ENCODE measurements at regions not wholly inside any gene's neighbourhood (a gene's known extent, or its start where the extent isn't known, plus 50 kb on each side); places are given as distances from the start of the nearest gene placed in this dataset.

- TF ChIP-seq GATAD2B (conservative IDR thresholded peaks at IDR 0.05; ENCODE audit: low read depth) (no peak), BACH1 (IDR thresholded peaks at IDR 0.05; ENCODE audit: borderline replicate concordance) (no peak), ZNF622 (IDR thresholded peaks at IDR 0.05) (no peak), NR2F1 (conservative IDR thresholded peaks at IDR 0.05) (no peak), RCOR1 (conservative IDR thresholded peaks at IDR 0.05; ENCODE audit: low read depth, low read length) (no peak), RELB (IDR thresholded peaks at IDR 0.05; ENCODE audit: low read depth) (no peak)
Observed at GRCh38 chr5:159802661-159803060, 113.6 kb upstream of the ADRA1B start (continued).

DNA sequence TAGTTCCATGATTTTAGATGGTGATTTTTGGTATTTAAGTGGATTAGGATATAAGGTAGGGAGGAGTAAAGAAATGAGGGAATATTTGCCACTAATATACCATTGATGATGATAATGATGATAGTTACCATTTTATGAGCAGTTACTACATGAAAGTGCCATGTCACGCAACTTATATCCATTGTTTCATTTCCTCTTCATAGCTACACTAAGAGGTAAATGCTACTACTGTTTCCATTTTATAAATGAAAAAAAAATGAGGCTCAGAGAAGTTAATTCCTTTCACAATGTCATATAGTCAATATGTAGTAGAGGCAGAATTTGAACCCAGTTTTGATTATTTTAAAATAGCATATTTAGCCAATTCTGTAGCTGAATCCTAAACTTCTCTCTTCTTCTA lies 112.2 kb upstream of the ADRA1B start:
- CTCF ChIA-PET = no interaction called here
- Histone ChIP-seq H4K20me1 (ENCODE audit: control insufficient read depth, insufficient read depth) (no peaks in the 10 kb centered on the region), H3K9ac (ENCODE audit: control insufficient read depth, insufficient read depth, low read length) (no peak overlapping the region), H2AFZ (ENCODE audit: control insufficient read depth, low read depth, low read length) (no peak overlapping the region), H3K9me3 (replicated peaks; ENCODE audit: control insufficient read depth, insufficient read depth, low read length) (no peaks in the 10 kb centered on the region), H3K4me2 (ENCODE audit: control insufficient read depth, insufficient read depth) (no peak overlapping the region), H3K27me3 (replicated peaks in 1 of 2; ENCODE audit: control insufficient read depth in 2 of 2, insufficient read depth in 2 of 2, low read length in 1 of 2) (peaks cover 1 to 4% of the 10 kb centered on the region in 2 experiments; a peak in 1 of 4 replicates), H3K79me2 (ENCODE audit: control insufficient read depth, insufficient read depth, low read length) (no peaks in the 10 kb centered on the region), H3K27ac (ENCODE audit: control insufficient read depth, insufficient read depth) (no peak overlapping the region), H3K4me1 (ENCODE audit: control insufficient read depth, insufficient read depth, low read length) (no peaks in the 10 kb centered on the region), H3K4me3 (no peak overlapping the region), H3K36me3 (ENCODE audit: control insufficient read depth in 2 of 2, insufficient read depth in 2 of 2, low read length in 1 of 2) (no peaks in the 10 kb centered on the region)
- no TSS peak for BruUV-seq (replicated peaks)
- in situ Hi-C loops (cut with MboI) = no loop called here
- TF ChIP-seq RBBP5 (conservative IDR thresholded peaks at IDR 0.05) (no peak), SIX5 (IDR thresholded peaks at IDR 0.05; ENCODE audit: low read depth, low read length, severe bottlenecking) (no peak)
- WGBS (ENCODE audit: insufficient coverage, insufficient replicate concordance, low lambda C conversion rate, missing lambda C conversion rate) = 53% methylated on average over 1 of the region's 1 CpG
- no peak for ATAC-seq
- FAIRE-seq = no peak
- RAD21 ChIA-PET (ENCODE audit: unreplicated experiment) = interaction anchor here (1.2 kb wide), 1 partner anchor 8 kb away, joined by 3 read pairs; no protein-coding TSS in a partner anchor
- SMC1A ChIA-PET (ENCODE audit: uncharacterized antibody, unreplicated experiment) = interaction anchor here (1.0 to 1.7 kb wide), 3 partner anchors 7 to 52 kb away, joined by 3 to 4 read pairs (median 4); no protein-coding TSS in a partner anchor
- DNase-seq (ENCODE audit: low read depth, low spot score) = no peak
- intact Hi-C loops (cut with micrococcal nuclease; ENCODE audit: unreplicated experiment) = no loop called here
- POLR2A ChIA-PET = no interaction called here

Measured in GM12878 (cell line).